Putamen (tissue), 1 donor: ENCODE measurements at regions not wholly inside any gene's neighbourhood (a gene's known extent, or its start where the extent isn't known, plus 50 kb on each side); places are given as distances from the start of the nearest gene placed in this dataset.
"Not testable (repeated sequence)": the region's sequence is repeated elsewhere in the genome, so short reads cannot be mapped to it uniquely, and the experiment has no call there.

Source experiments
- DNase-seq: peaks from one replicate; pipeline ENCODE4 v3.0.0-alpha.2; 2016; ENCODE audit warnings: low spot score

GRCh38 chr5:108451269-108451668 lies 69.4 kb upstream of the FBXL17 start:
- DNase-seq: no peak

- DNase-seq: not testable (repeated sequence)
Measured at GRCh38 chr5:108444130-108444529, 62.2 kb upstream of the FBXL17 start.

DNA sequence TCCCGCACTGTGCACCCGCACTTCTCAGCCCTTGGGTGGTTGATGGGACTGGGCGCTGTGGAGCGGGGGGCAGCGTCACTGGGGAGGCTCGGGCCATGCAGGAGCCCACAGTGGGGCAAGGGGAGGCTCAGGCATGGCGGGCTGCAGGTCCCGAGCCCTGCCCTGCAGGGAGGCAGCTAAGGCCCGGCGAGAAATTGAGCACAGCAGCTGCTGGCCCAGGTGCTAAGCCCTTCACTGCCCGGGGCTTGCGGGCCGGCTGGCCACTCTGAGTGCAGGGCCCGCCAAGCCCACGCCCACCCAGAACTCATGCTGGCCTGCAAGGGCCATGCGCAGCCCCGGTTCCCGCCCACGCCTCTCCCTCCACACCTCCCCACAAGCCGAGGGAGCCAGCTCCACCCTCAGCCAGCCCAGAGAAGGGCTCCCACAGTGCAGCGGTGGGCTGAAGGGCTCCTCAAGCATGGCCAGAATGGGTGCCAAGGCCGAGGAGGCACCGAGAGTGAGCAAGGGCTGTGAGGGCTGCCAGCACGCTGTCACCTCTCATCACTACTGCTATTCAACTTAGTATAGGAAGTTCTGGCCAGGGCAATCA lies 60.3 kb upstream of the FBXL17 start:
- DNase-seq: not testable (repeated sequence)

GRCh38 chr5:108437425-108437824 lies 55.5 kb upstream of the FBXL17 start:
- DNase-seq: no peak

GRCh38 chr5:108436696-108437095 lies 54.8 kb upstream of the FBXL17 start:
- DNase-seq: no peak

DNA sequence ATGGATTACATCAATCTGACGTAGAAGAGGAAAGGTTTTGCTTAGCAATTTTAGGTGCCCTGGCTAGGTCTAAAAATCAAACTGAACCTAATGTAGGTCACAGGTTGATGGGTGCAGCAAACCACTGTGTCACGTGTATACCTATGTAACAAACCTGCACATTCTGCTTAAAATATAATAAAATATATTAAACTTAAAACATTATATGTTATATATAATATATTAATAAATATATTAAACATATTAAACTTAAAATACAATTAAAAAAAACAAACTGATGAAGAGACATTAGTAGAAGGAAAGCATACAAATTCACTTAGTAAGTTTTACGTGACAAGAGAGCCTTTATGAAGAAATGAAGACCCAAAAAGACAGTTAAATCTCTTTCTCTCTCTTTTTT lies 51.7 kb upstream of the FBXL17 start:
- no peak for DNase-seq

- DNase-seq: no peak
Measured at GRCh38 chr5:108432024-108432423, 50.1 kb upstream of the FBXL17 start.
